ENCODE measurements at regions not wholly inside any gene's neighbourhood (a gene's known extent, or its start where the extent isn't known, plus 50 kb on each side); places are given as distances from the start of the nearest gene placed in this dataset.

DNA sequence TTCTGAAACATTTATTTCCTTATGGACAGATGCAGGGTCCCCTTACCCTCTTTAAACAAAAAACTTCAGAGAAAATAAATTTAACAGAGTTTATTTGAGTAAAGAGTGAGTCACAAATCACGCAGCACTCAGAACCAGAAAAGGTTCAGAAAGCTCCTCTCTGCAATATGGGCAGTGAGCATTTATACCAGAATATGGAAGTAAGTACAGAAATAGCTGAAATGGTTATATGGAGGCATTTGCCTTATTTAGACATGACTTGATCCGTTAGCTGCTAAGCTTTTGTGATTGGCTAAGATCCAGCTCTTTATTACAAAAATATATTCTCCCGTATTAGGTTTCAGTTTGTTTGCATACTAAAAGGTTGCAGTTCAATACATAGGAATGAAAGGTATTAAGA is 1554.1 kb downstream of the EFNA5 start:
- intact Hi-C loops (cut with DNase I) = no loop called here
- no peak for ATAC-seq

GRCh38 chr5:106113922-106114321 is 1556.8 kb downstream of the EFNA5 start:
- 90 to 100% methylated on average over 1 of the region's 1 CpG for WGBS, 2 donors
- DNase-seq (no peak), ATAC-seq (no peak)
- intact Hi-C loops (cut with DNase I) = no loop called here
- no peaks in the 10 kb centered on the region for H3K36me3 ChIP-seq
- H3K27ac ChIP-seq = no peak overlapping the region
- H3K9me3 ChIP-seq = peaks cover 0 to 13% (median 0%) of the 10 kb centered on the region in 11 donors
- H3K4me1 ChIP-seq = no peaks in the 10 kb centered on the region
- no peak overlapping the region for H3K4me3 ChIP-seq
- TF ChIP-seq, protein P1, sequence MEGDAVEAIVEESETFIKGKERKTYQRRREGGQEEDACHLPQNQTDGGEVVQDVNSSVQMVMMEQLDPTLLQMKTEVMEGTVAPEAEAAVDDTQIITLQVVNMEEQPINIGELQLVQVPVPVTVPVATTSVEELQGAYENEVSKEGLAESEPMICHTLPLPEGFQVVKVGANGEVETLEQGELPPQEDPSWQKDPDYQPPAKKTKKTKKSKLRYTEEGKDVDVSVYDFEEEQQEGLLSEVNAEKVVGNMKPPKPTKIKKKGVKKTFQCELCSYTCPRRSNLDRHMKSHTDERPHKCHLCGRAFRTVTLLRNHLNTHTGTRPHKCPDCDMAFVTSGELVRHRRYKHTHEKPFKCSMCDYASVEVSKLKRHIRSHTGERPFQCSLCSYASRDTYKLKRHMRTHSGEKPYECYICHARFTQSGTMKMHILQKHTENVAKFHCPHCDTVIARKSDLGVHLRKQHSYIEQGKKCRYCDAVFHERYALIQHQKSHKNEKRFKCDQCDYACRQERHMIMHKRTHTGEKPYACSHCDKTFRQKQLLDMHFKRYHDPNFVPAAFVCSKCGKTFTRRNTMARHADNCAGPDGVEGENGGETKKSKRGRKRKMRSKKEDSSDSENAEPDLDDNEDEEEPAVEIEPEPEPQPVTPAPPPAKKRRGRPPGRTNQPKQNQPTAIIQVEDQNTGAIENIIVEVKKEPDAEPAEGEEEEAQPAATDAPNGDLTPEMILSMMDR (IDR thresholded peaks at IDR 0.05) = no peak
- H3K27me3 ChIP-seq = no peaks in the 10 kb centered on the region

More for the DNA sequence above, 1554.1 kb downstream of the EFNA5 start:
- 66 to 82% methylated on average over 3 of the region's 3 CpGs for WGBS, 2 donors
- no peak overlapping the region for H3K27ac ChIP-seq
- H3K27me3 ChIP-seq = no peaks in the 10 kb centered on the region
- DNase-seq = no peak
- TF ChIP-seq, protein P1 (IDR thresholded peaks at IDR 0.05) = no peak
- no peak overlapping the region for H3K4me3 ChIP-seq
- no peaks in the 10 kb centered on the region for H3K36me3 ChIP-seq
- peaks cover 0 to 13% (median 0%) of the 10 kb centered on the region in 11 donors for H3K9me3 ChIP-seq
- no peaks in the 10 kb centered on the region for H3K4me1 ChIP-seq

GRCh38 chr5:106106384-106106783 is 1564.4 kb downstream of the EFNA5 start:
- DNase-seq (no peak), ATAC-seq (no peak)
- 74 to 87% methylated on average over 2 of the region's 2 CpGs for WGBS, 2 donors
- no peaks in the 10 kb centered on the region for H3K9me3 ChIP-seq
- intact Hi-C loops (cut with DNase I) = no loop called here
- no peaks in the 10 kb centered on the region for H3K36me3 ChIP-seq
- H3K27ac ChIP-seq = no peak overlapping the region
- no peak overlapping the region for H3K4me3 ChIP-seq
- no peaks in the 10 kb centered on the region for H3K27me3 ChIP-seq
- no peaks in the 10 kb centered on the region for H3K4me1 ChIP-seq
- TF ChIP-seq, protein P1 (IDR thresholded peaks at IDR 0.05) = no peak

DNA sequence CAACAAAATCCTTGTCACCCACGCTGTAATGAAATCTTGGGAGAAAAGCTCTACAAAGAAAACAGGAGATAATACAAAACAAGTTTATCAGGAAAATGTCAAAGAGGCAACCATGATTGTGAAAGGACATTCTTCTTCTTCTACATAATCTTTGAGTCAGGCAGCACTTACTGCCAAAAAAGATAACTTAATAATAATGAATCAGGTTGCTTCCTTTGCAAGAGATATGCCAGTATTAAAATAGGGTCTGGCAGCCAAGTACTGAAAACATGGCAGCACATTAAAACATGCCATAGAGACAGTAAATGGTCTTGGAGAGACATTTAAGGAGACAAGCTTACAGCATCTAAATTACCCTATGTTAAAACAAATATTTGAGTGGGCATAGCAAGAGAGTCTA is 1573.4 kb downstream of the EFNA5 start:
- H3K27ac ChIP-seq = no peak overlapping the region
- TF ChIP-seq, protein P1 (IDR thresholded peaks at IDR 0.05) = no peak
- DNase-seq (no peak), ATAC-seq (no peak)
- intact Hi-C loops (cut with DNase I) = no loop called here
- no peaks in the 10 kb centered on the region for H3K27me3 ChIP-seq
- H3K4me3 ChIP-seq = no peak overlapping the region
- H3K4me1 ChIP-seq = no peaks in the 10 kb centered on the region
- no peaks in the 10 kb centered on the region for H3K9me3 ChIP-seq
- H3K36me3 ChIP-seq = no peaks in the 10 kb centered on the region
- WGBS, 2 donors = 20 to 29% methylated on average over 1 of the region's 1 CpG

GRCh38 chr5:106094839-106095238 is 1575.9 kb downstream of the EFNA5 start:
- no peak for DNase-seq
- H3K27me3 ChIP-seq = no peaks in the 10 kb centered on the region
- intact Hi-C loops (cut with DNase I) = no loop called here
- no peak overlapping the region for H3K4me3 ChIP-seq
- no peaks in the 10 kb centered on the region for H3K4me1 ChIP-seq
- no peak overlapping the region for H3K27ac ChIP-seq
- H3K9me3 ChIP-seq = no peaks in the 10 kb centered on the region
- ATAC-seq = no peak
- H3K36me3 ChIP-seq = no peaks in the 10 kb centered on the region
- TF ChIP-seq, protein P1 (IDR thresholded peaks at IDR 0.05) = no peak
